HepG2 (cell line): ENCODE measurements at regions not wholly inside any gene's neighbourhood (a gene's known extent, or its start where the extent isn't known, plus 50 kb on each side); places are given as distances from the start of the nearest gene placed in this dataset.

Experiments used
- ATAC-seq: fragments of 200-7000 bp; cut with Tn5 transposase; 3 replicates; pipeline ENCODE4 v1.9.1; 2020; ENCODE audit warnings: mild to moderate bottlenecking, moderate library complexity
- BruUV-seq: library from RNA; stranded (reverse); fragments of 400-500 nt; replicated peaks from 2 replicates; lab custom pipeline; 2021; lab: Mats Ljungman, UMichigan
- CTCF ChIA-PET: fragments of 300-600 bp; formaldehyde crosslinking; extraction: SDS; loops from one replicate; lab custom pipeline; 2021; ENCODE audit warnings: low total read pairs, inconsistent platforms, low intra/inter-chr PET ratio; lab: Yijun Ruan, JAX
- POLR2A ChIA-PET: fragments of 350-600 bp; sonication (Branson Sonifier 250); formaldehyde crosslinking; loops from one replicate; lab custom pipeline; 2020; ENCODE audit warnings: antibody characterized with exemption, inconsistent platforms; lab: Yijun Ruan, JAX
- DNase-seq: peaks from one replicate; pipeline ENCODE4 v3.0.0-alpha.2; 2015; ENCODE audit warnings: low spot score
- FAIRE-seq: peaks from 3 replicates; lab custom pipeline; 2011; peaks lifted over from hg19 to GRCh38; lab: Jason Lieb, UNC
- H2AFZ ChIP-seq: one replicate; pipeline ENCODE4 v1.6.1; 2011; ENCODE audit warnings: low read length, inconsistent platforms
- H3K27ac ChIP-seq: fragments of 300-600 bp; 3 replicates; pipeline ENCODE4 v1.8.0; 2011; ENCODE audit warnings: mixed run types, mild to moderate bottlenecking, mixed read lengths, low read length, inconsistent platforms; ENCODE audit not compliant: insufficient read depth; ENCODE audit errors: extremely low read length
- H3K27me3 ChIP-seq, 2 experiments: fragments of 200-600 bp in 1 of 2; 2 replicates in 1 of 2; 3 replicates in 1 of 2; pipeline versions ENCODE4 v1.6.0 to v1.8.0; 2011; ENCODE audit warnings: low read length in 2 of 2, mild to moderate bottlenecking in 2 of 2, moderate library complexity in 2 of 2, inconsistent platforms in 1 of 2; ENCODE audit not compliant: insufficient read depth in 2 of 2, control insufficient read depth in 1 of 2
- H3K36me3 ChIP-seq, 2 experiments: fragments of 200-600 bp in 1 of 2; replicated peaks in 1 of 2; 2 replicates in 1 of 2; 3 replicates in 1 of 2; pipeline versions ENCODE4 v1.5.1 to v1.8.0; 2011; ENCODE audit warnings: low read length in 2 of 2, inconsistent platforms in 1 of 2; ENCODE audit not compliant: insufficient read depth in 2 of 2, control insufficient read depth in 1 of 2
- H3K4me1 ChIP-seq: 2 replicates; pipeline ENCODE4 v1.5.1; 2012; ENCODE audit warnings: low read length, inconsistent platforms; ENCODE audit not compliant: insufficient read depth
- H3K4me2 ChIP-seq: 2 replicates; pipeline ENCODE4 v1.6.0; 2011; ENCODE audit warnings: low read depth, low read length, inconsistent platforms
- H3K4me3 ChIP-seq, 3 experiments: fragments of 200-600 bp in 1 of 3; sonication (generic), shearing (Covaris generic) in 1 of 3; replicated peaks in 1 of 3; 2 replicates each; pipeline ENCODE4 v1.5.1; 2011 to 2016; ENCODE audit warnings: low read length in 3 of 3, inconsistent platforms in 2 of 3, low read depth in 2 of 3, mild to moderate bottlenecking in 2 of 3, control low read depth in 1 of 3, mixed read lengths in 1 of 3; ENCODE audit not compliant: insufficient read depth in 1 of 3
- H3K79me2 ChIP-seq: one replicate; pipeline ENCODE4 v1.6.1; 2011; ENCODE audit warnings: low read length, inconsistent platforms; ENCODE audit not compliant: insufficient read depth
- H3K9ac ChIP-seq: 2 replicates; pipeline ENCODE4 v1.6.0; 2011; ENCODE audit warnings: mild to moderate bottlenecking, low read depth, low read length, inconsistent platforms; ENCODE audit not compliant: insufficient read depth
- H3K9me3 ChIP-seq: 2 replicates; pipeline ENCODE4 v1.5.1; 2012; ENCODE audit warnings: mild to moderate bottlenecking, low read length
- H4K20me1 ChIP-seq: 2 replicates; pipeline ENCODE4 v1.6.0; 2011; ENCODE audit warnings: inconsistent platforms, mild to moderate bottlenecking, low read length, moderate library complexity; ENCODE audit not compliant: insufficient read depth
- AGO1 ChIP-seq: fragments of 200-400 bp; formaldehyde crosslinking; IDR thresholded peaks from 2 replicates; pipeline ENCODE4 v1.6.1; 2017; ENCODE audit warnings: mild to moderate bottlenecking, low read depth, low read length, moderate library complexity; ENCODE audit not compliant: poor library complexity, severe bottlenecking
- AKAP8 ChIP-seq: sonication (generic); formaldehyde crosslinking; IDR thresholded peaks from 2 replicates; pipeline ENCODE4 v1.5.1; 2020; ENCODE audit warnings: mild to moderate bottlenecking, missing genetic modification reagents
- CERS6 ChIP-seq: sonication (generic); formaldehyde crosslinking; IDR thresholded peaks from 2 replicates; pipeline ENCODE4 v1.5.0; 2020; ENCODE audit warnings: missing genetic modification reagents
- FOXA3 ChIP-seq: IDR thresholded peaks from 2 replicates; pipeline ENCODE4 v1.6.1; 2016; ENCODE audit warnings: missing genetic modification reagents, missing compliant biosample characterization
- HCFC1 ChIP-seq: fragments of 150-350 bp; IDR thresholded peaks from 2 replicates; pipeline ENCODE4 v1.6.1; 2014; ENCODE audit warnings: low read depth, low read length
- HIVEP1 ChIP-seq: sonication (generic); formaldehyde crosslinking; IDR thresholded peaks from 2 replicates; pipeline ENCODE4 v1.4.0; 2020; ENCODE audit warnings: mild to moderate bottlenecking, missing genetic modification reagents
- JUN ChIP-seq: sonication (generic); formaldehyde crosslinking; IDR thresholded peaks from 2 replicates; pipeline ENCODE4 v1.4.0; 2020; ENCODE audit warnings: mild to moderate bottlenecking, missing genetic modification reagents
- POGZ ChIP-seq: sonication (generic); formaldehyde crosslinking; IDR thresholded peaks from 2 replicates; pipeline ENCODE4 v1.4.0; 2020; ENCODE audit warnings: mild to moderate bottlenecking, missing genetic modification reagents
- SAFB2 ChIP-seq: sonication (generic); formaldehyde crosslinking; IDR thresholded peaks from 2 replicates; pipeline ENCODE4 v1.5.1; 2020; ENCODE audit warnings: missing genetic modification reagents, low read depth, mild to moderate bottlenecking, borderline replicate concordance
- SPEN ChIP-seq: sonication (generic); formaldehyde crosslinking; IDR thresholded peaks from 2 replicates; pipeline ENCODE4 v1.5.1; 2020; ENCODE audit warnings: low read depth, mild to moderate bottlenecking, missing genetic modification reagents
- TFE3 ChIP-seq: IDR thresholded peaks from 2 replicates; pipeline ENCODE4 v1.6.1; 2016
- ZFP36L1 ChIP-seq: sonication (generic); formaldehyde crosslinking; IDR thresholded peaks from 2 replicates; pipeline ENCODE4 v1.8.0; 2022; ENCODE audit warnings: mild to moderate bottlenecking, missing genetic modification reagents, moderate library complexity
- ZFP36L2 ChIP-seq: sonication (generic); formaldehyde crosslinking; IDR thresholded peaks from 2 replicates; pipeline ENCODE4 v1.4.0; 2020; ENCODE audit warnings: missing genetic modification reagents
- ZNF232 ChIP-seq: sonication (generic); formaldehyde crosslinking; IDR thresholded peaks from 2 replicates; pipeline ENCODE4 v1.4.0; 2020; ENCODE audit warnings: missing genetic modification reagents, borderline replicate concordance
- ZNF350 ChIP-seq: sonication (generic); formaldehyde crosslinking; IDR thresholded peaks from 2 replicates; pipeline ENCODE4 v1.4.0; 2020; ENCODE audit warnings: mild to moderate bottlenecking, low read depth, missing genetic modification reagents, borderline replicate concordance
- ZNF607 ChIP-seq: sonication (generic); formaldehyde crosslinking; IDR thresholded peaks from 2 replicates; pipeline ENCODE4 v1.5.1; 2020; ENCODE audit warnings: missing genetic modification reagents, mild to moderate bottlenecking, borderline replicate concordance
- WGBS: methylation state at CpG from one replicate; pipeline ENCODE4 v1.1.6; 2017; ENCODE audit warnings: low lambda C conversion rate; 5-methylcytosine and 5-hydroxymethylcytosine counted together
- in situ Hi-C: cut with HindIII; loops from 2 replicates; pipeline ENCODE4 v1.10.0; 2017; ENCODE audit warnings: low pct_unique_long_range_greater_than_20kb; ENCODE audit not compliant: extremely low pct_ligation_motif_present
- intact Hi-C: fragments of 100-400 bp; cut with micrococcal nuclease; formaldehyde crosslinking; loops from one replicate; pipeline ENCODE4 v1.10.0; 2022; ENCODE audit not compliant: unreplicated experiment
- TF ChIP-seq, protein P1 (sequence below): sonication (generic); formaldehyde crosslinking; IDR thresholded peaks from 2 replicates; pipeline ENCODE4 v1.5.1; 2020; ENCODE audit warnings: mild to moderate bottlenecking, missing genetic modification reagents, borderline replicate concordance
- TF ChIP-seq, protein P2 (sequence below): IDR thresholded peaks from 2 replicates; pipeline ENCODE4 v1.6.1; 2016; ENCODE audit warnings: mild to moderate bottlenecking, missing biosample characterization, missing genetic modification reagents

- TF ChIP-seq, protein P1, sequence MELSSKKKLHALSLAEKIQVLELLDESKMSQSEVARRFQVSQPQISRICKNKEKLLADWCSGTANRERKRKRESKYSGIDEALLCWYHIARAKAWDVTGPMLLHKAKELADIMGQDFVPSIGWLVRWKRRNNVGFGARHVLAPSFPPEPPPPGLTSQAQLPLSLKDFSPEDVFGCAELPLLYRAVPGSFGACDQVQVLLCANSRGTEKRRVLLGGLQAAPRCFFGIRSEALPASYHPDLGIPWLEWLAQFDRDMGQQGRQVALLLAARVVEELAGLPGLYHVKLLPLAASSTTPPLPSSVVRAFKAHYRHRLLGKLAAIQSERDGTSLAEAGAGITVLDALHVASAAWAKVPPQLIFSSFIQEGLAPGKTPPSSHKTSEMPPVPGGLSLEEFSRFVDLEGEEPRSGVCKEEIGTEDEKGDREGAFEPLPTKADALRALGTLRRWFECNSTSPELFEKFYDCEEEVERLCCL: no peak
- TF ChIP-seq ZFP36L1 (CRISPR knock-in tag): no peak
- TF ChIP-seq SAFB2 (CRISPR knock-in tag): no peak
Observed at GRCh38 chr10:60650378-60650800, 127.9 kb upstream of the CDK1 start (continued).

GRCh38 chr10:60649485-60650377, 128.5 kb upstream of the CDK1 start:
- H3K4me1 ChIP-seq: no peaks in the 10 kb centered on the region
- no peak for ATAC-seq
- no peak overlapping the region for H3K27ac ChIP-seq
- no peaks in the 10 kb centered on the region for H3K27me3 ChIP-seq
- TF ChIP-seq ZNF350 (CRISPR knock-in tag) (no peak), TFE3 (CRISPR knock-in tag) (no peak), ZNF607 (CRISPR knock-in tag) (no peak), CERS6 (CRISPR knock-in tag) (no peak), AGO1 (no peak), AKAP8 (CRISPR knock-in tag) (no peak), HCFC1 (no peak), HIVEP1 (no peak), POGZ (CRISPR knock-in tag) (no peak), SPEN (CRISPR knock-in tag) (no peak), FOXA3 (CRISPR knock-in tag) (no peak), ZNF232 (no peak), JUN (CRISPR knock-in tag) (no peak), ZFP36L2 (CRISPR knock-in tag) (no peak)
- TF ChIP-seq, protein P2, sequence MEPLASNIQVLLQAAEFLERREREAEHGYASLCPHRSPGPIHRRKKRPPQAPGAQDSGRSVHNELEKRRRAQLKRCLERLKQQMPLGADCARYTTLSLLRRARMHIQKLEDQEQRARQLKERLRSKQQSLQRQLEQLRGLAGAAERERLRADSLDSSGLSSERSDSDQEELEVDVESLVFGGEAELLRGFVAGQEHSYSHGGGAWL (CRISPR knock-in tag): no peak
- no peaks in the 10 kb centered on the region for H4K20me1 ChIP-seq
- ChIA-PET POLR2A (no interaction called here), CTCF (no interaction called here)
- H3K4me2 ChIP-seq: no peak overlapping the region
- no peaks in the 10 kb centered on the region for H3K36me3 ChIP-seq
- BruUV-seq: no TSS peak
- no peak for DNase-seq
- intact Hi-C loops (loop anchor here (5.0 kb wide), 2 partner anchors 118 to 447 kb away; no protein-coding TSS in a partner anchor), in situ Hi-C loops (loop anchor here (10.0 kb wide), 2 partner anchors 105 to 195 kb away; no protein-coding TSS in a partner anchor)
- H3K9me3 ChIP-seq: no peaks in the 10 kb centered on the region
- H3K4me3 ChIP-seq: no peak overlapping the region
- H2AFZ ChIP-seq: no peak overlapping the region
- FAIRE-seq: no peak
- 12% methylated on average over 4 of the region's 4 CpGs for WGBS
- H3K79me2 ChIP-seq: no peaks in the 10 kb centered on the region
- no peak overlapping the region for H3K9ac ChIP-seq
